ENCODE measurements at regions not wholly inside any gene's neighbourhood (a gene's known extent, or its start where the extent isn't known, plus 50 kb on each side); places are given as distances from the start of the nearest gene placed in this dataset.

GRCh38 chr14:94893411-94894160 lies 123.7 kb upstream of the GSC start:
- no peaks in the 10 kb centered on the region for H3K36me3 ChIP-seq (ENCODE audit: low read depth)
- no peaks in the 10 kb centered on the region for H3K4me1 ChIP-seq (ENCODE audit: insufficient read depth, poor library complexity, severe bottlenecking)
- H3K27ac ChIP-seq (ENCODE audit: poor library complexity, severe bottlenecking) = no peak overlapping the region
- TF ChIP-seq CTCF (IDR thresholded peaks at IDR 0.05; ENCODE audit: poor library complexity, severe bottlenecking) = no peak
- H3K9me3 ChIP-seq (ENCODE audit: severe bottlenecking) = no peaks in the 10 kb centered on the region
- H3K27me3 ChIP-seq (ENCODE audit: insufficient read depth, poor library complexity, severe bottlenecking) = no peaks in the 10 kb centered on the region
- no peak overlapping the region for H3K4me3 ChIP-seq (ENCODE audit: severe bottlenecking)
- DNase-seq (ENCODE audit: low spot score) (no peak), ATAC-seq (ENCODE audit: low read depth) (no peak)

DNA sequence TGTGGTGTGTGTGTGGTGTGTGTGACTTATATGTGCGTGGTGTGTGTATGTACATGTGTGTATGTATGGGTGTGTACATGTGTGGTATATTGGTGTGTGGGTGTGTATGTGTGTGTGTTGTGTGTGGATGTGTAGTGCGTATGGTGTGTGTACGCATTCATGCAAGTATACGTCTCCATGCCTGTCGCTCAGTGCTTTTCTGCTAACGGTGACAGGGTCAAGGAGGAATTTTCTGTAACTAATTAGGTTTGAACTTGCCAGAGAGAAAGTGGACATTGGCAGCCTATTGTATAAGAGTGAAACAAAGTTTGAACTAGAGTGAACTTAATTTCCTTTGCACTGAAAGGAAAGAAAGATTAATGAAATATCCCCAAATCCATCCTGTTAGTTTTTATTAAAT lies 120.9 kb upstream of the GSC start:
- DNase-seq (ENCODE audit: low spot score) (no peak), ATAC-seq (ENCODE audit: low read depth) (no peak)
- Histone ChIP-seq H3K9me3 (ENCODE audit: severe bottlenecking) (no peaks in the 10 kb centered on the region), H3K27me3 (ENCODE audit: insufficient read depth, poor library complexity, severe bottlenecking) (no peaks in the 10 kb centered on the region), H3K27ac (ENCODE audit: poor library complexity, severe bottlenecking) (no peak overlapping the region), H3K4me3 (ENCODE audit: severe bottlenecking) (no peak overlapping the region), H3K4me1 (ENCODE audit: insufficient read depth, poor library complexity, severe bottlenecking) (no peaks in the 10 kb centered on the region), H3K36me3 (ENCODE audit: low read depth) (no peaks in the 10 kb centered on the region)
- no peak for TF ChIP-seq CTCF (IDR thresholded peaks at IDR 0.05; ENCODE audit: poor library complexity, severe bottlenecking)

DNA sequence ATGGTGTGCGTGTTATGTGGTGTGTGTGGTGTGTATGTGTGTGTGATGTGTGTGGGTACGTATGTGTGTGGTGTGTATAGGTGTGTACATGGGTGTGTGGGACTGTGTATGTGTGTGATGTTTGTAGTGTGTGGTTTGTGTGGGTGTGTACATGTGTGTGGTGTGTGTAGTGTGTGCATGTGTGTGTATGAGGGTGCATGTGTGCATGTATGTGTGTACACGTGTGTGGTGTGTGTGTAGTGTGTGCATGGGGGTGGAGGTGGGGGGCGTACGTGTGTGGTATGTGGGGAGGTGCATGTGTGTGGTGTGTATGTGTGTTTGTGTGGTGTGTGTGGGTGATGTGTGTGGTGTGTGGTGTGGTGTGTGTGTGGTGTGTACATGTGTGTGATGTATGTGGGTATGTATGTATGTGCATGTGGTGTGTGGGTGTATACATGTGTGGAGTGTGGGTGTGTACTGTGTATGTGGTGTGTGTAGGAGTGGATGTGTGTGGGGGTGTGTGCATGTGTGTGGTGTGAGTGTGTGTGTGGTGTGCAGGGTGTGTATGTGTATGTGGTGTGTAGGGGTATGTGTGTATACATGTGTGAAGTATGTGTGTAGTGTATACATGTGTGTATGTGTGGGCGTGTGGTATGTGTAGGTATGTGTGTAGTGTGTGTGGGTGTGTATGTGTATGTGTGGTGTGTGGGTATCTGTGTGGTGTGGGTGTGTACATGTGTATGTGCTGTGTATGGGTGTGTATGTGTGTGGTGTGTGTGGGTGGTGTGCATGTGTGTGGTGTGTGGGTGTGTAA lies 119.8 kb upstream of the GSC start:
- H3K9me3 ChIP-seq (ENCODE audit: severe bottlenecking) = no peaks in the 10 kb centered on the region
- H3K27me3 ChIP-seq (ENCODE audit: insufficient read depth, poor library complexity, severe bottlenecking) = no peaks in the 10 kb centered on the region
- H3K4me3 ChIP-seq (ENCODE audit: severe bottlenecking) = no peak overlapping the region
- DNase-seq (ENCODE audit: low spot score) (no peak), ATAC-seq (ENCODE audit: low read depth) (no peak)
- no peaks in the 10 kb centered on the region for H3K36me3 ChIP-seq (ENCODE audit: low read depth)
- no peaks in the 10 kb centered on the region for H3K4me1 ChIP-seq (ENCODE audit: insufficient read depth, poor library complexity, severe bottlenecking)
- no peak overlapping the region for H3K27ac ChIP-seq (ENCODE audit: poor library complexity, severe bottlenecking)
- TF ChIP-seq CTCF (IDR thresholded peaks at IDR 0.05; ENCODE audit: poor library complexity, severe bottlenecking) = no peak

- Histone ChIP-seq H3K4me3 (ENCODE audit: severe bottlenecking) (no peak overlapping the region), H3K27me3 (ENCODE audit: insufficient read depth, poor library complexity, severe bottlenecking) (no peaks in the 10 kb centered on the region), H3K4me1 (ENCODE audit: insufficient read depth, poor library complexity, severe bottlenecking) (no peaks in the 10 kb centered on the region), H3K27ac (ENCODE audit: poor library complexity, severe bottlenecking) (no peak overlapping the region), H3K9me3 (ENCODE audit: severe bottlenecking) (no peaks in the 10 kb centered on the region), H3K36me3 (ENCODE audit: low read depth) (no peaks in the 10 kb centered on the region)
- no peak for DNase-seq (ENCODE audit: low spot score)
- no peak for ATAC-seq (ENCODE audit: low read depth)
- TF ChIP-seq CTCF (IDR thresholded peaks at IDR 0.05; ENCODE audit: poor library complexity, severe bottlenecking) = no peak
These were observed 118.2 kb upstream of the GSC start for GRCh38 chr14:94888121-94888520.

DNA sequence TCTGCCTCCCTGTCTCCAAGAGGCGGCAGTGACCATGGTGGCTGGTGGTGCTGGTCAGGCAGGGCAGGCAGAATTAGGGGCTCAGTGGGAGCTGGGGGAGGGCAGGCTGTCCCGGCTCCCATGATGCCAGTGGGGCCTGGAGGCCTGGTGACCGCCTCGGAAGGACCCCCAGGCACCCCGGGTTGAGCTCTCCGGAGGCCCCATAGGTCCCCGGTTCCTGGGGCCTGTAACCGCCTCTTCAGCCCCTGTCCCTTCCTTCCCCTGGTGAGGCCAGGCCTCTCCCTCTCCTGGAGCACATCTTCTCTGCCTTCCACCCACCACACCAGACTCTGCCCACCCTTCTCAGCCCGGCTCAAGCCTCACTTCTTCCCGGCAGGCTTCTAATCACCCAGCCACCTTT lies 117.7 kb upstream of the GSC start:
- no peaks in the 10 kb centered on the region for H3K4me1 ChIP-seq (ENCODE audit: insufficient read depth, poor library complexity, severe bottlenecking)
- DNase-seq (ENCODE audit: low spot score) (no peak), ATAC-seq (ENCODE audit: low read depth) (no peak)
- H3K36me3 ChIP-seq (ENCODE audit: low read depth) = no peaks in the 10 kb centered on the region
- no peaks in the 10 kb centered on the region for H3K9me3 ChIP-seq (ENCODE audit: severe bottlenecking)
- no peaks in the 10 kb centered on the region for H3K27me3 ChIP-seq (ENCODE audit: insufficient read depth, poor library complexity, severe bottlenecking)
- H3K4me3 ChIP-seq (ENCODE audit: severe bottlenecking) = no peak overlapping the region
- no peak for TF ChIP-seq CTCF (IDR thresholded peaks at IDR 0.05; ENCODE audit: poor library complexity, severe bottlenecking)
- H3K27ac ChIP-seq (ENCODE audit: poor library complexity, severe bottlenecking) = no peak overlapping the region

Data from RWPE2 (cell line).